SK-N-SH (cell line): ENCODE measurements at regions not wholly inside any gene's neighbourhood (a gene's known extent, or its start where the extent isn't known, plus 50 kb on each side); places are given as distances from the start of the nearest gene placed in this dataset.

Experiments
- CTCF ChIA-PET: fragments of 300-600, 350-600 bp; formaldehyde crosslinking; extraction: SDS; loops from one replicate; lab custom pipeline; 2021; lab: Yijun Ruan, JAX
- POLR2A ChIA-PET: fragments of 350-600 bp; sonication (Branson Sonifier 250); formaldehyde crosslinking; extraction: SDS; loops from one replicate; lab custom pipeline; 2020; ENCODE audit warnings: antibody characterized with exemption, inconsistent platforms; lab: Yijun Ruan, JAX
- DNase-seq: peaks from one replicate; pipeline ENCODE4 v3.0.0; 2012
- H2AFZ ChIP-seq: fragments of 200-600 bp; sonication (generic); 2 replicates; pipeline ENCODE4 v1.8.1; 2016; ENCODE audit warnings: antibody characterized with exemption, mild to moderate bottlenecking, low read depth
- H3F3A ChIP-seq: fragments of 200-600 bp; sonication (generic); replicated peaks from 2 replicates; pipeline ENCODE3; 2016; ENCODE audit warnings: antibody characterized with exemption, mild to moderate bottlenecking; ENCODE audit not compliant: insufficient read depth
- H3K27ac ChIP-seq, 2 experiments: fragments of 200-500 bp in 1 of 2; fragments of 200-600 bp in 1 of 2; sonication (Bioruptor generic) in 1 of 2; sonication (generic), shearing (Covaris generic) in 1 of 2; 2 replicates each; pipeline versions ENCODE4 v1.5.1 to v1.6.1; 2014 to 2016; ENCODE audit warnings: low read depth in 2 of 2, inconsistent platforms in 1 of 2, low read length in 1 of 2, mild to moderate bottlenecking in 1 of 2, mixed read lengths in 1 of 2
- H3K27me3 ChIP-seq: fragments of 200-600 bp; sonication (generic), shearing (Covaris generic); 2 replicates; pipeline ENCODE4 v1.6.1; 2016; ENCODE audit warnings: mixed run types; ENCODE audit not compliant: insufficient read depth
- H3K36me3 ChIP-seq, 2 experiments: fragments of 200-500 bp in 1 of 2; fragments of 200-600 bp in 1 of 2; sonication (Bioruptor generic) in 1 of 2; sonication (generic) in 1 of 2; replicated peaks in 1 of 2; 2 replicates each; pipeline versions ENCODE3 to v1.5.1; 2014 to 2016; ENCODE audit warnings: low read length in 1 of 2, mild to moderate bottlenecking in 1 of 2; ENCODE audit not compliant: insufficient read depth in 2 of 2, control insufficient read depth in 1 of 2
- H3K4me1 ChIP-seq, 2 experiments: fragments of 200-500 bp in 1 of 2; fragments of 200-600 bp in 1 of 2; sonication (Bioruptor generic) in 1 of 2; sonication (generic), shearing (Covaris generic) in 1 of 2; 2 replicates each; pipeline versions ENCODE4 v1.5.1 to v1.6.1; 2014 to 2016; ENCODE audit warnings: low read depth in 1 of 2, low read length in 1 of 2, mixed run types in 1 of 2; ENCODE audit not compliant: insufficient read depth in 2 of 2, control insufficient read depth in 1 of 2
- H3K4me2 ChIP-seq: fragments of 200-600 bp; sonication (generic), shearing (Covaris generic); 2 replicates; pipeline ENCODE4 v1.6.1; 2017; ENCODE audit warnings: mixed run types
- H3K4me3 ChIP-seq, 2 experiments: fragments of 200-500 bp in 1 of 2; fragments of 200-600 bp in 1 of 2; sonication (Bioruptor generic) in 1 of 2; sonication (generic), shearing (Covaris generic) in 1 of 2; 2 replicates each; pipeline versions ENCODE4 v1.5.1 to v1.8.1; 2014 to 2016; ENCODE audit warnings: low read depth in 2 of 2, inconsistent platforms in 1 of 2, low read length in 1 of 2, mild to moderate bottlenecking in 1 of 2, mixed read lengths in 1 of 2, moderate library complexity in 1 of 2
- H3K79me2 ChIP-seq: fragments of 200-600 bp; sonication (generic); 2 replicates; pipeline ENCODE4 v1.8.1; 2017; ENCODE audit warnings: mild to moderate bottlenecking; ENCODE audit not compliant: insufficient read depth
- H3K9ac ChIP-seq: fragments of 200-600 bp; sonication (generic); 2 replicates; pipeline ENCODE4 v1.6.1; 2017; ENCODE audit warnings: mixed run types
- H3K9me2 ChIP-seq: fragments of 200-600 bp; sonication (generic); 2 replicates; pipeline ENCODE4 v1.6.1; 2017; ENCODE audit warnings: mixed run types
- H3K9me3 ChIP-seq: fragments of 200-600 bp; sonication (generic); 2 replicates; pipeline ENCODE4 v1.6.1; 2017; ENCODE audit warnings: mixed run types, mild to moderate bottlenecking, moderate library complexity
- H4K20me1 ChIP-seq: fragments of 200-600 bp; sonication (generic); 2 replicates; pipeline ENCODE4 v1.6.1; 2017; ENCODE audit warnings: mild to moderate bottlenecking, mixed run types; ENCODE audit not compliant: insufficient read depth
- ELF1 ChIP-seq: IDR thresholded peaks from 2 replicates; pipeline ENCODE4 v1.4.0; 2012
- EZH2phosphoT487 ChIP-seq: fragments of 200-600 bp; sonication (generic); IDR thresholded peaks from 2 replicates; pipeline ENCODE4 v1.6.1; 2017; ENCODE audit warnings: low read depth, mixed run types, mild to moderate bottlenecking, antibody characterized with exemption, moderate library complexity, borderline replicate concordance
- FOSL2 ChIP-seq: IDR thresholded peaks from 2 replicates; pipeline ENCODE4 v1.4.0; 2012; ENCODE audit warnings: low read depth, mild to moderate bottlenecking, moderate library complexity, borderline replicate concordance
- FOXJ3 ChIP-seq: sonication (generic); formaldehyde crosslinking; IDR thresholded peaks from 2 replicates; pipeline ENCODE4 v1.5.1; 2020; ENCODE audit warnings: mild to moderate bottlenecking, missing genetic modification reagents
- GATA2 ChIP-seq: sonication (generic); formaldehyde crosslinking; IDR thresholded peaks from 2 replicates; pipeline ENCODE4 v1.5.0; 2020; ENCODE audit warnings: mild to moderate bottlenecking, missing genetic modification reagents
- MXI1 ChIP-seq: IDR thresholded peaks from 2 replicates; pipeline ENCODE4 v1.6.1; 2012; ENCODE audit warnings: mild to moderate bottlenecking, low read depth, low read length, improper control_type of control experiment
- NFIC ChIP-seq: IDR thresholded peaks from 2 replicates; pipeline ENCODE4 v1.4.0; 2012; ENCODE audit warnings: borderline replicate concordance
- NRF1 ChIP-seq: IDR thresholded peaks from 2 replicates; pipeline ENCODE4 v1.6.1; 2012; ENCODE audit warnings: low read depth, mild to moderate bottlenecking, low read length
- RAD21 ChIP-seq: IDR thresholded peaks from 2 replicates; pipeline ENCODE4 v1.6.1; 2012; ENCODE audit warnings: mild to moderate bottlenecking, low read length
- RXRA ChIP-seq: IDR thresholded peaks from 2 replicates; pipeline ENCODE4 v1.4.0; 2012; ENCODE audit warnings: low read depth, mild to moderate bottlenecking, borderline replicate concordance
- SIN3A ChIP-seq: IDR thresholded peaks from 2 replicates; pipeline ENCODE4 v1.6.1; 2012; ENCODE audit warnings: low read depth, mild to moderate bottlenecking, low read length, moderate library complexity, borderline replicate concordance
- SMC3 ChIP-seq: IDR thresholded peaks from 2 replicates; pipeline ENCODE4 v1.6.1; 2012; ENCODE audit warnings: low read depth, low read length, improper control_type of control experiment
- TCF12 ChIP-seq: IDR thresholded peaks from 2 replicates; pipeline ENCODE4 v1.4.0; 2012
- TEAD4 ChIP-seq: IDR thresholded peaks from 2 replicates; pipeline ENCODE4 v1.4.0; 2012; ENCODE audit warnings: mild to moderate bottlenecking, borderline replicate concordance; ENCODE audit not compliant: insufficient read depth
- WGBS: methylation state at CpG from one replicate; pipeline ENCODE4 v1.1.6; 2017; ENCODE audit warnings: low lambda C conversion rate; 5-methylcytosine and 5-hydroxymethylcytosine counted together
- TF ChIP-seq, protein P1 (sequence below): IDR thresholded peaks from 2 replicates; pipeline ENCODE4 v1.4.0; 2012; ENCODE audit warnings: low read depth, borderline replicate concordance
- TF ChIP-seq, protein P2 (sequence below): fragments of 200-600 bp; sonication (generic); IDR thresholded peaks from 2 replicates; pipeline ENCODE4 v1.6.1; 2017; ENCODE audit warnings: antibody characterized with exemption, mild to moderate bottlenecking, moderate library complexity
- TF ChIP-seq, protein P3 (sequence below): IDR thresholded peaks from 2 replicates; pipeline ENCODE4 v1.4.0; 2012; ENCODE audit warnings: low read depth
- TF ChIP-seq, protein P4 (sequence below): IDR thresholded peaks from 2 replicates; pipeline ENCODE4 v1.6.1; 2012; ENCODE audit warnings: mild to moderate bottlenecking, low read depth, low read length, moderate library complexity
- TF ChIP-seq, protein P5 (sequence below): fragments of 150-350 bp; IDR thresholded peaks from 2 replicates; pipeline ENCODE4 v1.6.1; 2017; ENCODE audit warnings: antibody characterized with exemption, low read length, low read depth, borderline replicate concordance

DNA sequence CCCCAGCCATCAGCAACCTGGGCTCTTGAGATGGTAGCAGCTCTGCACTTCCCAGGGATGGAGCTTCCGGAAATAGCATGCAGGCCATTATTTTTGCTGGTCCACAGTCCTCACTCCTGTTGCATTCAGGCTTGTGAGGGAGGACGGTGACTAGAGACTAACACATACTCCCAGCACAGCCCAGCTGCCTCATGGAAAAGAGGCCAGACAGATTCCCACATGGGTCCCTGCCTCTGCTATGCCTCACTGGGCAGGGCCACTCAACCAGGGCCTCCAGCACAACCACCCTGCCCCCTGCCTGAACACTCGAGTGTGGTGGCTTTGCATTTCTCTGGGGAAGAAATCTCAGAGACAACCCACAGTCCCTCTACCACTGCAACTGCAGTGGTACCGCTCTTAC lies 1195.1 kb downstream of the PCDH18 start (continued):
- TF ChIP-seq, protein P1, sequence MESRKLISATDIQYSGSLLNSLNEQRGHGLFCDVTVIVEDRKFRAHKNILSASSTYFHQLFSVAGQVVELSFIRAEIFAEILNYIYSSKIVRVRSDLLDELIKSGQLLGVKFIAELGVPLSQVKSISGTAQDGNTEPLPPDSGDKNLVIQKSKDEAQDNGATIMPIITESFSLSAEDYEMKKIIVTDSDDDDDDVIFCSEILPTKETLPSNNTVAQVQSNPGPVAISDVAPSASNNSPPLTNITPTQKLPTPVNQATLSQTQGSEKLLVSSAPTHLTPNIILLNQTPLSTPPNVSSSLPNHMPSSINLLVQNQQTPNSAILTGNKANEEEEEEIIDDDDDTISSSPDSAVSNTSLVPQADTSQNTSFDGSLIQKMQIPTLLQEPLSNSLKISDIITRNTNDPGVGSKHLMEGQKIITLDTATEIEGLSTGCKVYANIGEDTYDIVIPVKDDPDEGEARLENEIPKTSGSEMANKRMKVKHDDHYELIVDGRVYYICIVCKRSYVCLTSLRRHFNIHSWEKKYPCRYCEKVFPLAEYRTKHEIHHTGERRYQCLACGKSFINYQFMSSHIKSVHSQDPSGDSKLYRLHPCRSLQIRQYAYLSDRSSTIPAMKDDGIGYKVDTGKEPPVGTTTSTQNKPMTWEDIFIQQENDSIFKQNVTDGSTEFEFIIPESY, result no peak
- no peak for TF ChIP-seq NFIC

DNA sequence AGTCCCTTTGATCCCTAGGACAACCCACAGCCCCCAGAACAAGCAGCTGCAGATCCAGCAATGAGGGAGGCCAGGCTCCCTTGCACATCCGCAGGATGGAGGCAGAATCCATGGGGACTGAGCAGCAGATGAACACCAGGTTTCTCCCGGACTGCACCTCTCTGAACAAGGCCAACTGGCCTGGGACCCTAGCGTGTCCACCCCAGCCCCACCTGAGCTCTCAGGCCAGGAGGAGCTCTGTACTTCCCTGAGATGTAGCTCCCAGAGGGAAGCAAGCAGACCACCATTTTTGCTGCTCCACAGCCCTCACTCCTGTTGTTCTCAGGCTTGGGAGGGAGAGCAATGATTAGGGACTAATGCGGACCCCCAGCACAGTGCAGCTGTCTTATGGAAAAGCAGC lies 1195.8 kb downstream of the PCDH18 start:
- POLR2A ChIA-PET, result no interaction called here
- TF ChIP-seq, protein P2, sequence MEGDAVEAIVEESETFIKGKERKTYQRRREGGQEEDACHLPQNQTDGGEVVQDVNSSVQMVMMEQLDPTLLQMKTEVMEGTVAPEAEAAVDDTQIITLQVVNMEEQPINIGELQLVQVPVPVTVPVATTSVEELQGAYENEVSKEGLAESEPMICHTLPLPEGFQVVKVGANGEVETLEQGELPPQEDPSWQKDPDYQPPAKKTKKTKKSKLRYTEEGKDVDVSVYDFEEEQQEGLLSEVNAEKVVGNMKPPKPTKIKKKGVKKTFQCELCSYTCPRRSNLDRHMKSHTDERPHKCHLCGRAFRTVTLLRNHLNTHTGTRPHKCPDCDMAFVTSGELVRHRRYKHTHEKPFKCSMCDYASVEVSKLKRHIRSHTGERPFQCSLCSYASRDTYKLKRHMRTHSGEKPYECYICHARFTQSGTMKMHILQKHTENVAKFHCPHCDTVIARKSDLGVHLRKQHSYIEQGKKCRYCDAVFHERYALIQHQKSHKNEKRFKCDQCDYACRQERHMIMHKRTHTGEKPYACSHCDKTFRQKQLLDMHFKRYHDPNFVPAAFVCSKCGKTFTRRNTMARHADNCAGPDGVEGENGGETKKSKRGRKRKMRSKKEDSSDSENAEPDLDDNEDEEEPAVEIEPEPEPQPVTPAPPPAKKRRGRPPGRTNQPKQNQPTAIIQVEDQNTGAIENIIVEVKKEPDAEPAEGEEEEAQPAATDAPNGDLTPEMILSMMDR, result no peak
- TF ChIP-seq, protein P3, sequence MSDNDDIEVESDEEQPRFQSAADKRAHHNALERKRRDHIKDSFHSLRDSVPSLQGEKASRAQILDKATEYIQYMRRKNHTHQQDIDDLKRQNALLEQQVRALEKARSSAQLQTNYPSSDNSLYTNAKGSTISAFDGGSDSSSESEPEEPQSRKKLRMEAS, result no peak
- TF ChIP-seq, protein P4, sequence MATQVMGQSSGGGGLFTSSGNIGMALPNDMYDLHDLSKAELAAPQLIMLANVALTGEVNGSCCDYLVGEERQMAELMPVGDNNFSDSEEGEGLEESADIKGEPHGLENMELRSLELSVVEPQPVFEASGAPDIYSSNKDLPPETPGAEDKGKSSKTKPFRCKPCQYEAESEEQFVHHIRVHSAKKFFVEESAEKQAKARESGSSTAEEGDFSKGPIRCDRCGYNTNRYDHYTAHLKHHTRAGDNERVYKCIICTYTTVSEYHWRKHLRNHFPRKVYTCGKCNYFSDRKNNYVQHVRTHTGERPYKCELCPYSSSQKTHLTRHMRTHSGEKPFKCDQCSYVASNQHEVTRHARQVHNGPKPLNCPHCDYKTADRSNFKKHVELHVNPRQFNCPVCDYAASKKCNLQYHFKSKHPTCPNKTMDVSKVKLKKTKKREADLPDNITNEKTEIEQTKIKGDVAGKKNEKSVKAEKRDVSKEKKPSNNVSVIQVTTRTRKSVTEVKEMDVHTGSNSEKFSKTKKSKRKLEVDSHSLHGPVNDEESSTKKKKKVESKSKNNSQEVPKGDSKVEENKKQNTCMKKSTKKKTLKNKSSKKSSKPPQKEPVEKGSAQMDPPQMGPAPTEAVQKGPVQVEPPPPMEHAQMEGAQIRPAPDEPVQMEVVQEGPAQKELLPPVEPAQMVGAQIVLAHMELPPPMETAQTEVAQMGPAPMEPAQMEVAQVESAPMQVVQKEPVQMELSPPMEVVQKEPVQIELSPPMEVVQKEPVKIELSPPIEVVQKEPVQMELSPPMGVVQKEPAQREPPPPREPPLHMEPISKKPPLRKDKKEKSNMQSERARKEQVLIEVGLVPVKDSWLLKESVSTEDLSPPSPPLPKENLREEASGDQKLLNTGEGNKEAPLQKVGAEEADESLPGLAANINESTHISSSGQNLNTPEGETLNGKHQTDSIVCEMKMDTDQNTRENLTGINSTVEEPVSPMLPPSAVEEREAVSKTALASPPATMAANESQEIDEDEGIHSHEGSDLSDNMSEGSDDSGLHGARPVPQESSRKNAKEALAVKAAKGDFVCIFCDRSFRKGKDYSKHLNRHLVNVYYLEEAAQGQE, result no peak
- TF ChIP-seq ELF1 (no peak), FOSL2 (no peak), SIN3A (no peak), FOXJ3 (CRISPR knock-in tag) (no peak), NRF1 (no peak), RXRA (no peak), RAD21 (no peak), TEAD4 (no peak), GATA2 (CRISPR knock-in tag) (no peak), TCF12 (no peak), EZH2phosphoT487 (no peak), MXI1 (no peak), NFIC (no peak), SMC3 (no peak)
- TF ChIP-seq, protein P5, sequence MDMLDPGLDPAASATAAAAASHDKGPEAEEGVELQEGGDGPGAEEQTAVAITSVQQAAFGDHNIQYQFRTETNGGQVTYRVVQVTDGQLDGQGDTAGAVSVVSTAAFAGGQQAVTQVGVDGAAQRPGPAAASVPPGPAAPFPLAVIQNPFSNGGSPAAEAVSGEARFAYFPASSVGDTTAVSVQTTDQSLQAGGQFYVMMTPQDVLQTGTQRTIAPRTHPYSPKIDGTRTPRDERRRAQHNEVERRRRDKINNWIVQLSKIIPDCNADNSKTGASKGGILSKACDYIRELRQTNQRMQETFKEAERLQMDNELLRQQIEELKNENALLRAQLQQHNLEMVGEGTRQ, result no peak

More for the DNA sequence above, 1195.8 kb downstream of the PCDH18 start:
- CTCF ChIA-PET, result no interaction called here
- Histone ChIP-seq H2AFZ (no peak overlapping the region), H3K27ac (no peak overlapping the region), H3K9me2 (no peaks in the 10 kb centered on the region), H3K4me2 (no peak overlapping the region), H3F3A (no peaks in the 10 kb centered on the region), H3K79me2 (no peaks in the 10 kb centered on the region), H3K4me3 (no peak overlapping the region), H3K9me3 (no peaks in the 10 kb centered on the region), H3K27me3 (no peaks in the 10 kb centered on the region), H3K36me3 (no peaks in the 10 kb centered on the region), H4K20me1 (no peaks in the 10 kb centered on the region), H3K4me1 (no peaks in the 10 kb centered on the region), H3K9ac (no peak overlapping the region)
- WGBS, result 79% methylated on average over 3 of the region's 4 CpGs
- no peak for DNase-seq
